ENCODE measurements at regions not wholly inside any gene's neighbourhood (a gene's known extent, or its start where the extent isn't known, plus 50 kb on each side); places are given as distances from the start of the nearest gene placed in this dataset.

GRCh38 chr16:86137359-86137758 lies 238.4 kb downstream of the IRF8 start:
- intact Hi-C loops (cut with micrococcal nuclease) = no loop called here
- no peak for ATAC-seq
- H3K36me3 ChIP-seq (ENCODE audit: control insufficient read depth in 1 of 2, insufficient read depth in 2 of 2, low read length in 2 of 2) = no peaks in the 10 kb centered on the region

More at GRCh38 chr16:86137359-86137758, 238.4 kb downstream of the IRF8 start:
- no peaks in the 10 kb centered on the region for H3K9me3 ChIP-seq (ENCODE audit: control insufficient read depth in 1 of 2, insufficient read depth in 1 of 2, low read depth in 1 of 2, low read length in 2 of 2)
- no peak overlapping the region for H2AFZ ChIP-seq (ENCODE audit: low read depth, low read length, poor library complexity, severe bottlenecking)
- H3K9me2 ChIP-seq (ENCODE audit: insufficient read depth) = no peaks in the 10 kb centered on the region
- TF ChIP-seq ATF3 (IDR thresholded peaks at IDR 0.05) (no peak), RAD21 (IDR thresholded peaks at IDR 0.05; ENCODE audit: low read depth) (no peak), FOSL1 (IDR thresholded peaks at IDR 0.05; ENCODE audit: low read depth) (no peak), TCF7L2 (IDR thresholded peaks at IDR 0.05; ENCODE audit: borderline replicate concordance, extremely low read depth, insufficient read depth, insufficient read length) (no peak), CEBPB (IDR thresholded peaks at IDR 0.05; ENCODE audit: low read depth) (no peak), EZH2 (IDR thresholded peaks at IDR 0.05) (no peak), ELF1 (IDR thresholded peaks at IDR 0.05; ENCODE audit: borderline replicate concordance, low read depth) (no peak), SP1 (IDR thresholded peaks at IDR 0.05; ENCODE audit: low read depth) (no peak), POLR2AphosphoS5 (IDR thresholded peaks at IDR 0.05; ENCODE audit: low read depth, low read length) (no peak), EZH2phosphoT487 (IDR thresholded peaks at IDR 0.05; ENCODE audit: borderline replicate concordance) (no peak), YY1 (IDR thresholded peaks at IDR 0.05; ENCODE audit: extremely low read depth, insufficient replicate concordance, low read depth, low read length) (no peak), SRF (IDR thresholded peaks at IDR 0.05; ENCODE audit: low read depth) (no peak), JUND (IDR thresholded peaks at IDR 0.05) (no peak), ZFX (IDR thresholded peaks at IDR 0.05) (no peak)
- TF ChIP-seq, protein P1, sequence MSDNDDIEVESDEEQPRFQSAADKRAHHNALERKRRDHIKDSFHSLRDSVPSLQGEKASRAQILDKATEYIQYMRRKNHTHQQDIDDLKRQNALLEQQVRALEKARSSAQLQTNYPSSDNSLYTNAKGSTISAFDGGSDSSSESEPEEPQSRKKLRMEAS (IDR thresholded peaks at IDR 0.05) = no peak
- TF ChIP-seq, protein P2, sequence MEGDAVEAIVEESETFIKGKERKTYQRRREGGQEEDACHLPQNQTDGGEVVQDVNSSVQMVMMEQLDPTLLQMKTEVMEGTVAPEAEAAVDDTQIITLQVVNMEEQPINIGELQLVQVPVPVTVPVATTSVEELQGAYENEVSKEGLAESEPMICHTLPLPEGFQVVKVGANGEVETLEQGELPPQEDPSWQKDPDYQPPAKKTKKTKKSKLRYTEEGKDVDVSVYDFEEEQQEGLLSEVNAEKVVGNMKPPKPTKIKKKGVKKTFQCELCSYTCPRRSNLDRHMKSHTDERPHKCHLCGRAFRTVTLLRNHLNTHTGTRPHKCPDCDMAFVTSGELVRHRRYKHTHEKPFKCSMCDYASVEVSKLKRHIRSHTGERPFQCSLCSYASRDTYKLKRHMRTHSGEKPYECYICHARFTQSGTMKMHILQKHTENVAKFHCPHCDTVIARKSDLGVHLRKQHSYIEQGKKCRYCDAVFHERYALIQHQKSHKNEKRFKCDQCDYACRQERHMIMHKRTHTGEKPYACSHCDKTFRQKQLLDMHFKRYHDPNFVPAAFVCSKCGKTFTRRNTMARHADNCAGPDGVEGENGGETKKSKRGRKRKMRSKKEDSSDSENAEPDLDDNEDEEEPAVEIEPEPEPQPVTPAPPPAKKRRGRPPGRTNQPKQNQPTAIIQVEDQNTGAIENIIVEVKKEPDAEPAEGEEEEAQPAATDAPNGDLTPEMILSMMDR (IDR thresholded peaks at IDR 0.05 in 2 of 3, conservative IDR thresholded peaks at IDR 0.05 in 1 of 3; ENCODE audit: borderline replicate concordance in 1 of 3, insufficient read depth in 1 of 3, low read depth in 2 of 3, low read length in 2 of 3) = no peak
- TF ChIP-seq, protein P3, sequence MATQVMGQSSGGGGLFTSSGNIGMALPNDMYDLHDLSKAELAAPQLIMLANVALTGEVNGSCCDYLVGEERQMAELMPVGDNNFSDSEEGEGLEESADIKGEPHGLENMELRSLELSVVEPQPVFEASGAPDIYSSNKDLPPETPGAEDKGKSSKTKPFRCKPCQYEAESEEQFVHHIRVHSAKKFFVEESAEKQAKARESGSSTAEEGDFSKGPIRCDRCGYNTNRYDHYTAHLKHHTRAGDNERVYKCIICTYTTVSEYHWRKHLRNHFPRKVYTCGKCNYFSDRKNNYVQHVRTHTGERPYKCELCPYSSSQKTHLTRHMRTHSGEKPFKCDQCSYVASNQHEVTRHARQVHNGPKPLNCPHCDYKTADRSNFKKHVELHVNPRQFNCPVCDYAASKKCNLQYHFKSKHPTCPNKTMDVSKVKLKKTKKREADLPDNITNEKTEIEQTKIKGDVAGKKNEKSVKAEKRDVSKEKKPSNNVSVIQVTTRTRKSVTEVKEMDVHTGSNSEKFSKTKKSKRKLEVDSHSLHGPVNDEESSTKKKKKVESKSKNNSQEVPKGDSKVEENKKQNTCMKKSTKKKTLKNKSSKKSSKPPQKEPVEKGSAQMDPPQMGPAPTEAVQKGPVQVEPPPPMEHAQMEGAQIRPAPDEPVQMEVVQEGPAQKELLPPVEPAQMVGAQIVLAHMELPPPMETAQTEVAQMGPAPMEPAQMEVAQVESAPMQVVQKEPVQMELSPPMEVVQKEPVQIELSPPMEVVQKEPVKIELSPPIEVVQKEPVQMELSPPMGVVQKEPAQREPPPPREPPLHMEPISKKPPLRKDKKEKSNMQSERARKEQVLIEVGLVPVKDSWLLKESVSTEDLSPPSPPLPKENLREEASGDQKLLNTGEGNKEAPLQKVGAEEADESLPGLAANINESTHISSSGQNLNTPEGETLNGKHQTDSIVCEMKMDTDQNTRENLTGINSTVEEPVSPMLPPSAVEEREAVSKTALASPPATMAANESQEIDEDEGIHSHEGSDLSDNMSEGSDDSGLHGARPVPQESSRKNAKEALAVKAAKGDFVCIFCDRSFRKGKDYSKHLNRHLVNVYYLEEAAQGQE (IDR thresholded peaks at IDR 0.05; ENCODE audit: low read depth) = no peak
- H3K4me1 ChIP-seq (ENCODE audit: control insufficient read depth in 1 of 2, insufficient read depth in 2 of 2, low read length in 2 of 2) = peaks cover 0 to 9% of the 10 kb centered on the region in 2 experiments; a peak in 2 of 4 replicates
- H3K4me2 ChIP-seq (ENCODE audit: low read length) = no peak overlapping the region
- H3K9ac ChIP-seq (ENCODE audit: low read length) = no peak overlapping the region
- H3K4me3 ChIP-seq (replicated peaks in 1 of 2; ENCODE audit: low read depth in 1 of 2, low read length in 2 of 2) = no peak overlapping the region
- H3K79me2 ChIP-seq (ENCODE audit: insufficient read depth, low read length) = no peaks in the 10 kb centered on the region
- ChIA-PET CTCF (no interaction called here), RAD21 (ENCODE audit: low non-redundant PET in 1 of 2, low total read pairs in 2 of 2, uncharacterized antibody in 2 of 2, unreplicated experiment in 2 of 2) (no interaction called here), POLR2A (no interaction called here)
- no peaks in the 10 kb centered on the region for H4K20me1 ChIP-seq (ENCODE audit: insufficient read depth)
- H3K27me3 ChIP-seq (ENCODE audit: insufficient read depth, low read length) = peaks cover 3% of the 10 kb centered on the region
- no TSS peak for BruUV-seq (replicated peaks)
- no peak for DNase-seq (ENCODE audit: low read depth, low spot score)
- H3K27ac ChIP-seq (ENCODE audit: low read depth, low read length) = no peak overlapping the region
